ENCODE measurements at regions not wholly inside any gene's neighbourhood (a gene's known extent, or its start where the extent isn't known, plus 50 kb on each side); places are given as distances from the start of the nearest gene placed in this dataset.
"Not testable (repeated sequence)": the region's sequence is repeated elsewhere in the genome, so short reads cannot be mapped to it uniquely, and the experiment has no call there.

GRCh38 chr4:72701987-72702819 lies 133.2 kb upstream of the ADAMTS3 start:
- Mint-ChIP-seq H3K27ac (no peak overlapping the region), H3K4me3 (peak overlapping the region; percentile 82), H3K27me3 (peaks cover 7% of the 10 kb centered on the region), H3K9me3 (no peaks in the 10 kb centered on the region), H3K4me1 (no peaks in the 10 kb centered on the region), H3K36me3 (no peaks in the 10 kb centered on the region)
- POLR2A ChIA-PET = no interaction called here
- ATAC-seq (ENCODE audit: low read depth) (no peak), DNase-seq (no peak)

GRCh38 chr4:72690771-72691170 lies 121.8 kb upstream of the ADAMTS3 start:
- no peak overlapping the region for H3K4me3 Mint-ChIP-seq
- no peak for ATAC-seq (ENCODE audit: low read depth)
- H3K9me3 Mint-ChIP-seq = peaks cover 2% of the 10 kb centered on the region
- no peaks in the 10 kb centered on the region for H3K36me3 Mint-ChIP-seq
- no peaks in the 10 kb centered on the region for H3K27me3 Mint-ChIP-seq
- H3K4me1 Mint-ChIP-seq = no peaks in the 10 kb centered on the region
- no peak overlapping the region for H3K27ac Mint-ChIP-seq
- DNase-seq = no peak
- POLR2A ChIA-PET = no interaction called here

GRCh38 chr4:72689923-72690322 lies 120.9 kb upstream of the ADAMTS3 start:
- no peaks in the 10 kb centered on the region for H3K27me3 Mint-ChIP-seq
- DNase-seq (no peak), ATAC-seq (ENCODE audit: low read depth) (no peak)
- H3K4me3 Mint-ChIP-seq = no peak overlapping the region
- no peak overlapping the region for H3K27ac Mint-ChIP-seq
- POLR2A ChIA-PET = no interaction called here
- peaks cover 2% of the 10 kb centered on the region for H3K9me3 Mint-ChIP-seq
- H3K4me1 Mint-ChIP-seq = no peaks in the 10 kb centered on the region
- no peaks in the 10 kb centered on the region for H3K36me3 Mint-ChIP-seq

GRCh38 chr4:72686390-72686789 lies 117.4 kb upstream of the ADAMTS3 start:
- POLR2A ChIA-PET; ATAC-seq (ENCODE audit: low read depth); H3K9me3 Mint-ChIP-seq; H3K27ac Mint-ChIP-seq; H3K4me3 Mint-ChIP-seq; H3K4me1 Mint-ChIP-seq; H3K36me3 Mint-ChIP-seq; H3K27me3 Mint-ChIP-seq; DNase-seq: not testable (repeated sequence)

GRCh38 chr4:72679666-72680065 lies 110.6 kb upstream of the ADAMTS3 start:
- Mint-ChIP-seq H3K36me3 (no peaks in the 10 kb centered on the region), H3K9me3 (peaks cover 3% of the 10 kb centered on the region), H3K4me1 (no peaks in the 10 kb centered on the region), H3K4me3 (no peak overlapping the region), H3K27me3 (no peaks in the 10 kb centered on the region), H3K27ac (no peak overlapping the region)
- DNase-seq = no peak
- POLR2A ChIA-PET = no interaction called here
- ATAC-seq (ENCODE audit: low read depth) = no peak

- Mint-ChIP-seq H3K36me3 (no peaks in the 10 kb centered on the region), H3K4me1 (no peaks in the 10 kb centered on the region), H3K27me3 (no peaks in the 10 kb centered on the region), H3K9me3 (peaks cover 3% of the 10 kb centered on the region), H3K27ac (no peak overlapping the region), H3K4me3 (no peak overlapping the region)
- DNase-seq = no peak
- POLR2A ChIA-PET = no interaction called here
- no peak for ATAC-seq (ENCODE audit: low read depth)
These were observed 108.9 kb upstream of the ADAMTS3 start for GRCh38 chr4:72677886-72678285.

GRCh38 chr4:72677265-72677664 lies 108.2 kb upstream of the ADAMTS3 start:
- H3K4me3 Mint-ChIP-seq = no peak overlapping the region
- H3K27ac Mint-ChIP-seq = no peak overlapping the region
- ATAC-seq (ENCODE audit: low read depth) (no peak), DNase-seq (no peak)
- no peaks in the 10 kb centered on the region for H3K27me3 Mint-ChIP-seq
- POLR2A ChIA-PET = no interaction called here
- no peaks in the 10 kb centered on the region for H3K4me1 Mint-ChIP-seq
- no peaks in the 10 kb centered on the region for H3K36me3 Mint-ChIP-seq
- peaks cover 3% of the 10 kb centered on the region for H3K9me3 Mint-ChIP-seq

GRCh38 chr4:72671980-72672379 lies 103.0 kb upstream of the ADAMTS3 start:
- POLR2A ChIA-PET = no interaction called here
- Mint-ChIP-seq H3K36me3 (no peaks in the 10 kb centered on the region), H3K27ac (no peak overlapping the region), H3K9me3 (no peaks in the 10 kb centered on the region), H3K27me3 (no peaks in the 10 kb centered on the region), H3K4me1 (no peaks in the 10 kb centered on the region), H3K4me3 (no peak overlapping the region)
- ATAC-seq (ENCODE audit: low read depth) = no peak
- no peak for DNase-seq

GRCh38 chr4:72670521-72670920 lies 101.5 kb upstream of the ADAMTS3 start:
- H3K4me3 Mint-ChIP-seq = no peak overlapping the region
- no peak overlapping the region for H3K27ac Mint-ChIP-seq
- no peaks in the 10 kb centered on the region for H3K36me3 Mint-ChIP-seq

GRCh38 chr4:72666910-72667309 lies 97.9 kb upstream of the ADAMTS3 start:
- H3K27me3 Mint-ChIP-seq = peaks cover 3% of the 10 kb centered on the region
- ATAC-seq (ENCODE audit: low read depth) (no peak), DNase-seq (no peak)
- POLR2A ChIA-PET = no interaction called here
- no peaks in the 10 kb centered on the region for H3K36me3 Mint-ChIP-seq
- H3K27ac Mint-ChIP-seq = no peak overlapping the region
- H3K4me1 Mint-ChIP-seq = no peaks in the 10 kb centered on the region
- H3K4me3 Mint-ChIP-seq = no peak overlapping the region
- no peaks in the 10 kb centered on the region for H3K9me3 Mint-ChIP-seq

More at GRCh38 chr4:72670521-72670920, 101.5 kb upstream of the ADAMTS3 start:
- Mint-ChIP-seq H3K9me3 (no peaks in the 10 kb centered on the region), H3K4me1 (no peaks in the 10 kb centered on the region), H3K27me3 (no peaks in the 10 kb centered on the region)
- ATAC-seq (ENCODE audit: low read depth) = no peak
- POLR2A ChIA-PET = no interaction called here
- no peak for DNase-seq

- no peaks in the 10 kb centered on the region for H3K36me3 Mint-ChIP-seq
- no peak overlapping the region for H3K4me3 Mint-ChIP-seq
- H3K27ac Mint-ChIP-seq = no peak overlapping the region
- ATAC-seq (ENCODE audit: low read depth) (no peak), DNase-seq (no peak)
- POLR2A ChIA-PET = no interaction called here
- no peaks in the 10 kb centered on the region for H3K4me1 Mint-ChIP-seq
- peaks cover 3% of the 10 kb centered on the region for H3K27me3 Mint-ChIP-seq
- H3K9me3 Mint-ChIP-seq = no peaks in the 10 kb centered on the region
These were observed 96.3 kb upstream of the ADAMTS3 start for GRCh38 chr4:72665171-72665968.

- POLR2A ChIA-PET = no interaction called here
- no peaks in the 10 kb centered on the region for H3K9me3 Mint-ChIP-seq
- DNase-seq = no peak
These were observed 94.8 kb upstream of the ADAMTS3 start for GRCh38 chr4:72663828-72664227.

GRCh38 chr4:72661830-72662229 lies 92.8 kb upstream of the ADAMTS3 start:
- no peak overlapping the region for H3K4me3 Mint-ChIP-seq
- no peaks in the 10 kb centered on the region for H3K9me3 Mint-ChIP-seq
- ATAC-seq (ENCODE audit: low read depth) (no peak), DNase-seq (no peak)
- H3K4me1 Mint-ChIP-seq = no peaks in the 10 kb centered on the region
- H3K36me3 Mint-ChIP-seq = no peaks in the 10 kb centered on the region
- peaks cover 3% of the 10 kb centered on the region for H3K27me3 Mint-ChIP-seq
- POLR2A ChIA-PET = no interaction called here
- no peak overlapping the region for H3K27ac Mint-ChIP-seq

More at GRCh38 chr4:72663828-72664227, 94.8 kb upstream of the ADAMTS3 start:
- no peaks in the 10 kb centered on the region for H3K36me3 Mint-ChIP-seq
- no peak overlapping the region for H3K27ac Mint-ChIP-seq
- H3K4me1 Mint-ChIP-seq = no peaks in the 10 kb centered on the region
- H3K27me3 Mint-ChIP-seq = peaks cover 3% of the 10 kb centered on the region
- H3K4me3 Mint-ChIP-seq = no peak overlapping the region
- ATAC-seq (ENCODE audit: low read depth) = no peak

GRCh38 chr4:72641611-72642010 lies 72.6 kb upstream of the ADAMTS3 start:
- H3K27ac Mint-ChIP-seq = no peak overlapping the region
- POLR2A ChIA-PET = no interaction called here
- ATAC-seq (ENCODE audit: low read depth) (no peak), DNase-seq (no peak)
- H3K9me3 Mint-ChIP-seq = no peaks in the 10 kb centered on the region
- H3K27me3 Mint-ChIP-seq = no peaks in the 10 kb centered on the region
- no peak overlapping the region for H3K4me3 Mint-ChIP-seq
- H3K4me1 Mint-ChIP-seq = no peaks in the 10 kb centered on the region
- no peaks in the 10 kb centered on the region for H3K36me3 Mint-ChIP-seq
